8988T (cell line): ENCODE measurements at regions not wholly inside any gene's neighbourhood (a gene's known extent, or its start where the extent isn't known, plus 50 kb on each side); places are given as distances from the start of the nearest gene placed in this dataset.

Experiments used
- DNase-seq: peaks from one replicate; pipeline ENCODE4 v3.0.0; 2011

GRCh38 chr10:3363311-3364045 lies 190.9 kb upstream of the PITRM1 start:
- no peak for DNase-seq

- DNase-seq, result no peak
Observed at GRCh38 chr10:3362394-3362793, 189.8 kb upstream of the PITRM1 start.

- DNase-seq, result no peak
Observed at GRCh38 chr10:3361640-3362039, 189.1 kb upstream of the PITRM1 start.

- no peak for DNase-seq
Observed at GRCh38 chr10:3357737-3358136, 185.2 kb upstream of the PITRM1 start.

GRCh38 chr10:3355536-3355935 lies 183.0 kb upstream of the PITRM1 start:
- DNase-seq, result no peak

- DNase-seq, result no peak
Observed at GRCh38 chr10:3354174-3354900, 181.8 kb upstream of the PITRM1 start.

- DNase-seq, result no peak
Observed at GRCh38 chr10:3353235-3353634, 180.7 kb upstream of the PITRM1 start.

- DNase-seq, result no peak
Observed at GRCh38 chr10:3350617-3351258, 178.2 kb upstream of the PITRM1 start.

- no peak for DNase-seq
Observed at GRCh38 chr10:3350205-3350604, 177.6 kb upstream of the PITRM1 start.

GRCh38 chr10:3348564-3348963 lies 176.0 kb upstream of the PITRM1 start:
- no peak for DNase-seq

GRCh38 chr10:3347413-3348182 lies 175.0 kb upstream of the PITRM1 start:
- no peak for DNase-seq

- DNase-seq, result no peak
Observed at GRCh38 chr10:3346851-3347250, 174.3 kb upstream of the PITRM1 start.

GRCh38 chr10:3342771-3343170 lies 170.2 kb upstream of the PITRM1 start:
- DNase-seq, result no peak

- no peak for DNase-seq
Observed at GRCh38 chr10:3340127-3340730, 167.6 kb upstream of the PITRM1 start.

GRCh38 chr10:3339531-3339950 lies 167.0 kb upstream of the PITRM1 start:
- DNase-seq, result no peak

GRCh38 chr10:3339121-3339520 lies 166.5 kb upstream of the PITRM1 start:
- no peak for DNase-seq

- no peak for DNase-seq
Observed at GRCh38 chr10:3337741-3338140, 165.2 kb upstream of the PITRM1 start.

GRCh38 chr10:3336673-3337293 lies 164.2 kb upstream of the PITRM1 start:
- no peak for DNase-seq

- DNase-seq, result no peak
Observed at GRCh38 chr10:3333426-3333825, 160.8 kb upstream of the PITRM1 start.

- no peak for DNase-seq
Observed at GRCh38 chr10:3331690-3332230, 159.2 kb upstream of the PITRM1 start.

- no peak for DNase-seq
Observed at GRCh38 chr10:3331187-3331586, 158.6 kb upstream of the PITRM1 start.

GRCh38 chr10:3330663-3331062 lies 158.1 kb upstream of the PITRM1 start:
- no peak for DNase-seq
